ENCODE measurements at regions not wholly inside any gene's neighbourhood (a gene's known extent, or its start where the extent isn't known, plus 50 kb on each side); places are given as distances from the start of the nearest gene placed in this dataset.

GRCh38 chr5:165695796-165696195, 2190.4 kb downstream of the MAT2B start:
- H3K4me1 ChIP-seq (ENCODE audit: control insufficient read depth, extremely low read depth, insufficient read depth, low read length), result no peaks in the 10 kb centered on the region
- no peaks in the 10 kb centered on the region for H4K20me1 ChIP-seq (replicated peaks; ENCODE audit: control insufficient read depth, extremely low read depth, insufficient read depth, low read length)
- no peak for DNase-seq (ENCODE audit: low read depth, low spot score)
- dilution Hi-C loops (cut with MboI; ENCODE audit: extremely low pct_ligation_motif_present, low sequenced_read_pairs), result no loop called here
- no peaks in the 10 kb centered on the region for H3K79me2 ChIP-seq (ENCODE audit: control insufficient read depth, insufficient read depth, low read length)
- ChIA-PET POLR2A (no interaction called here), CTCF (no interaction called here)
- no peak overlapping the region for H3K9ac ChIP-seq (replicated peaks; ENCODE audit: extremely low read depth, insufficient read depth, low read length)
- peaks cover 3% of the 10 kb centered on the region for H3K9me3 ChIP-seq (replicated peaks; ENCODE audit: control insufficient read depth, insufficient read depth, low read length)
- no peak overlapping the region for H3K27ac ChIP-seq (ENCODE audit: insufficient read depth, low read depth, low read length)
- no TSS peak for BruUV-seq (replicated peaks)
- FAIRE-seq, result no peak
- no peaks in the 10 kb centered on the region for H3K27me3 ChIP-seq (ENCODE audit: control insufficient read depth in 2 of 2, insufficient read depth in 2 of 2, low read length in 2 of 2)
- H3K4me3 ChIP-seq (replicated peaks in 1 of 3; ENCODE audit: insufficient read depth in 1 of 3, low read depth in 1 of 3, low read length in 3 of 3), result no peak overlapping the region
- H3K36me3 ChIP-seq (ENCODE audit: control insufficient read depth in 2 of 2, extremely low read depth in 1 of 2, insufficient read depth in 2 of 2, low read length in 2 of 2), result no peaks in the 10 kb centered on the region
- no peaks in the 10 kb centered on the region for H3K9me1 ChIP-seq (replicated peaks; ENCODE audit: control insufficient read depth, extremely low read depth, insufficient read depth, low read length)
- TF ChIP-seq GATA2 (IDR thresholded peaks at IDR 0.05; ENCODE audit: insufficient read depth, insufficient read length, low read depth, low read length) (no peak), MAX (IDR thresholded peaks at IDR 0.05; ENCODE audit: insufficient read depth, insufficient read length) (no peak), FOS (IDR thresholded peaks at IDR 0.05; ENCODE audit: borderline replicate concordance, insufficient read depth, low read length) (no peak), POLR2A (IDR thresholded peaks at IDR 0.05; ENCODE audit: low read depth, low read length) (no peak), POLR2AphosphoS5 (IDR thresholded peaks at IDR 0.05; ENCODE audit: insufficient read depth, low read depth, low read length) (no peak), JUN (IDR thresholded peaks at IDR 0.05; ENCODE audit: borderline replicate concordance, insufficient read depth, insufficient read length, low read depth) (no peak), EZH2 (IDR thresholded peaks at IDR 0.05; ENCODE audit: borderline replicate concordance, low read depth, low read length, severe bottlenecking) (no peak), MYC (IDR thresholded peaks at IDR 0.05; ENCODE audit: low read depth, low read length) (no peak), CTCF (IDR thresholded peaks at IDR 0.05; ENCODE audit: extremely low read depth in 1 of 2, insufficient read depth in 1 of 2, low read depth in 1 of 2, low read length in 2 of 2) (no peak)
- no peak overlapping the region for H2AFZ ChIP-seq (ENCODE audit: low read depth, low read length)
- no peak overlapping the region for H3K4me2 ChIP-seq (ENCODE audit: insufficient read depth, low read length)
- intact Hi-C loops (cut with micrococcal nuclease), result no loop called here

Measured in endothelial cell of umbilical vein (primary cell).